H1 (cell line): ENCODE measurements at regions not wholly inside any gene's neighbourhood (a gene's known extent, or its start where the extent isn't known, plus 50 kb on each side); places are given as distances from the start of the nearest gene placed in this dataset.

ENCODE experiments used
- CTCF ChIA-PET: fragments of 300-600 bp; sonication (Branson Sonifier 250); formaldehyde crosslinking; loops from one replicate; lab custom pipeline; 2021; ENCODE audit not compliant: partially characterized antibody; lab: Charles Lee
- POLR2A ChIA-PET: fragments of 300-600 bp; sonication (Branson Sonifier 250); formaldehyde crosslinking; loops from one replicate; lab custom pipeline; 2021; ENCODE audit warnings: inconsistent platforms; ENCODE audit not compliant: partially characterized antibody; lab: Charles Lee
- DNase-seq, 2 experiments: peaks; one replicate each; pipeline versions ENCODE4 v3.0.0 to v3.0.0-alpha.2; 2010 to 2022; ENCODE audit warnings: low spot score in 2 of 2, low read depth in 1 of 2, mixed read lengths in 1 of 2
- FAIRE-seq: peaks from 2 replicates; lab custom pipeline; 2011; peaks lifted over from hg19 to GRCh38; lab: Jason Lieb, UNC
- H2AFZ ChIP-seq: 2 replicates; pipeline ENCODE4 v1.8.1; 2012; ENCODE audit warnings: low read length, inconsistent platforms
- H2AK5ac ChIP-seq: 2 replicates; pipeline ENCODE4 v1.6.1; 2013; ENCODE audit warnings: low read depth, low read length
- H2BK120ac ChIP-seq: replicated peaks from 2 replicates; pipeline ENCODE3; 2013; ENCODE audit warnings: low read depth, low read length, inconsistent platforms
- H2BK12ac ChIP-seq: 2 replicates; pipeline ENCODE4 v1.6.1; 2013; ENCODE audit warnings: low read depth, low read length
- H2BK15ac ChIP-seq: 2 replicates; pipeline ENCODE4 v1.6.1; 2013; ENCODE audit warnings: low read length
- H2BK20ac ChIP-seq: 2 replicates; pipeline ENCODE4 v1.6.1; 2013; ENCODE audit warnings: low read length
- H2BK5ac ChIP-seq: 2 replicates; pipeline ENCODE4 v1.6.1; 2013; ENCODE audit warnings: low read depth, low read length
- H3K14ac ChIP-seq: 2 replicates; pipeline ENCODE4 v1.6.1; 2013; ENCODE audit warnings: inconsistent platforms; ENCODE audit not compliant: insufficient read length
- H3K18ac ChIP-seq: 2 replicates; pipeline ENCODE4 v1.6.1; 2013; ENCODE audit warnings: low read length; ENCODE audit errors: extremely low read depth
- H3K23ac ChIP-seq: 2 replicates; pipeline ENCODE4 v1.6.1; 2013; ENCODE audit warnings: inconsistent platforms; ENCODE audit not compliant: insufficient read length
- H3K23me2 ChIP-seq: 2 replicates; pipeline ENCODE4 v1.6.1; 2013; ENCODE audit warnings: low read depth, low read length
- H3K27ac ChIP-seq: 2 replicates; pipeline ENCODE4 v1.6.1; 2011; ENCODE audit warnings: low read depth, low read length, inconsistent platforms
- H3K27me3 ChIP-seq, 4 experiments: replicated peaks in 1 of 4; 1 replicate in 1 of 4; 2 replicates in 3 of 4; pipeline versions ENCODE4 v1.6.1 to v1.8.1; 2011 to 2013; ENCODE audit warnings: low read length in 3 of 4, mild to moderate bottlenecking in 3 of 4, inconsistent platforms in 2 of 4, mixed read lengths in 2 of 4, moderate library complexity in 1 of 4; ENCODE audit not compliant: control insufficient read depth in 3 of 4, insufficient read depth in 3 of 4; ENCODE audit errors: extremely low read depth in 1 of 4
- H3K36me3 ChIP-seq, 4 experiments: 2 replicates each; pipeline versions ENCODE4 v1.6.1 to v1.8.1; 2011 to 2013; ENCODE audit warnings: mild to moderate bottlenecking in 4 of 4, low read length in 3 of 4, moderate library complexity in 2 of 4, control low read depth in 1 of 4, inconsistent platforms in 1 of 4; ENCODE audit not compliant: insufficient read depth in 4 of 4, control insufficient read depth in 2 of 4
- H3K4ac ChIP-seq: replicated peaks from 2 replicates; pipeline ENCODE3; 2013; ENCODE audit warnings: low read length, low read depth, mixed read lengths, inconsistent platforms; ENCODE audit not compliant: insufficient read length
- H3K4me1 ChIP-seq, 4 experiments: replicated peaks in 1 of 4; 1 replicate in 1 of 4; 2 replicates in 3 of 4; pipeline versions ENCODE4 v1.6.1 to v1.8.1; 2011 to 2013; ENCODE audit warnings: low read length in 3 of 4, inconsistent platforms in 2 of 4, mixed read lengths in 1 of 4; ENCODE audit not compliant: insufficient read depth in 4 of 4, control insufficient read depth in 3 of 4
- H3K4me2 ChIP-seq, 2 experiments: 2 replicates each; pipeline versions ENCODE4 v1.6.1 to v1.8.1; 2011 to 2013; ENCODE audit warnings: low read depth in 2 of 2, low read length in 2 of 2, control low read depth in 1 of 2, inconsistent platforms in 1 of 2, mild to moderate bottlenecking in 1 of 2; ENCODE audit not compliant: insufficient read depth in 1 of 2
- H3K4me3 ChIP-seq, 4 experiments: fragments of 200-600, 300-600 bp in 1 of 4; sonication (generic), shearing (Covaris generic), sonication (Bioruptor Twin) in 1 of 4; 2 replicates each; pipeline versions ENCODE4 v1.5.1 to v1.8.1; 2011 to 2016; ENCODE audit warnings: low read length in 4 of 4, low read depth in 3 of 4, control low read depth in 2 of 4, inconsistent platforms in 2 of 4, mild to moderate bottlenecking in 2 of 4, mixed read lengths in 1 of 4, moderate library complexity in 1 of 4; ENCODE audit not compliant: insufficient read depth in 2 of 4; ENCODE audit errors: extremely low read depth in 1 of 4
- H3K56ac ChIP-seq: replicated peaks from 2 replicates; pipeline ENCODE3; 2013; ENCODE audit warnings: low read depth, mild to moderate bottlenecking, mixed read lengths, low read length, inconsistent platforms; ENCODE audit not compliant: insufficient read length
- H3K79me1 ChIP-seq: 2 replicates; pipeline ENCODE4 v1.6.1; 2013; ENCODE audit warnings: low read depth, low read length, control low read depth
- H3K79me2 ChIP-seq, 2 experiments: 2 replicates each; pipeline versions ENCODE4 v1.6.1 to v1.8.1; 2012 to 2013; ENCODE audit warnings: low read length in 2 of 2, mild to moderate bottlenecking in 2 of 2, inconsistent platforms in 1 of 2; ENCODE audit not compliant: insufficient read depth in 2 of 2, control insufficient read depth in 1 of 2
- H3K9ac ChIP-seq, 4 experiments: replicated peaks in 1 of 4; 1 replicate in 1 of 4; 2 replicates in 3 of 4; pipeline versions ENCODE4 v1.6.1 to v1.8.1; 2011 to 2013; ENCODE audit warnings: low read depth in 3 of 4, low read length in 3 of 4, control low read depth in 2 of 4, mild to moderate bottlenecking in 2 of 4, moderate library complexity in 2 of 4, inconsistent platforms in 1 of 4; ENCODE audit errors: extremely low read depth in 1 of 4
- H3K9me3 ChIP-seq, 2 experiments: 2 replicates each; pipeline versions ENCODE4 v1.6.1 to v1.8.1; 2012 to 2013; ENCODE audit warnings: mild to moderate bottlenecking in 2 of 2, moderate library complexity in 2 of 2, control low read depth in 1 of 2, inconsistent platforms in 1 of 2, low read depth in 1 of 2, low read length in 1 of 2, mixed read lengths in 1 of 2; ENCODE audit not compliant: insufficient read depth in 2 of 2
- H4K20me1 ChIP-seq, 2 experiments: replicated peaks in 1 of 2; 2 replicates each; pipeline versions ENCODE3 to v1.8.1; 2011 to 2013; ENCODE audit warnings: inconsistent platforms in 2 of 2, low read length in 2 of 2, mild to moderate bottlenecking in 1 of 2; ENCODE audit not compliant: insufficient read depth in 2 of 2, control insufficient read depth in 1 of 2
- H4K5ac ChIP-seq: 2 replicates; pipeline ENCODE4 v1.6.1; 2013; ENCODE audit warnings: low read length, low read depth, mixed read lengths, inconsistent platforms; ENCODE audit not compliant: insufficient read length
- H4K8ac ChIP-seq: 2 replicates; pipeline ENCODE4 v1.8.0; 2013; ENCODE audit warnings: mild to moderate bottlenecking, moderate library complexity, low read length, inconsistent platforms; ENCODE audit not compliant: insufficient read depth; ENCODE audit errors: extremely low read depth
- H4K91ac ChIP-seq: replicated peaks from 2 replicates; pipeline ENCODE3; 2013; ENCODE audit warnings: low read length, mixed read lengths, inconsistent platforms; ENCODE audit not compliant: insufficient read length
- CEBPB ChIP-seq: IDR thresholded peaks from 2 replicates; pipeline ENCODE4 v1.6.1; 2012; ENCODE audit warnings: low read depth, low read length
- E2F6 ChIP-seq: IDR thresholded peaks from 2 replicates; pipeline ENCODE4 v1.6.1; 2012; ENCODE audit warnings: inconsistent platforms
- FOSL1 ChIP-seq: IDR thresholded peaks from 2 replicates; pipeline ENCODE4 v1.6.1; 2011; ENCODE audit warnings: mild to moderate bottlenecking, low read depth, low read length, moderate library complexity; ENCODE audit not compliant: insufficient read depth
- JUND ChIP-seq: IDR thresholded peaks from 2 replicates; pipeline ENCODE4 v1.6.1; 2011; ENCODE audit warnings: mild to moderate bottlenecking, improper control_type of control experiment, low read length
- KDM1A ChIP-seq: fragments of 200-600, 300-600 bp; sonication (generic); IDR thresholded peaks from 2 replicates; pipeline ENCODE4 v1.7.1; 2016; ENCODE audit warnings: mild to moderate bottlenecking, low read length, borderline replicate concordance
- POLR2AphosphoS5 ChIP-seq: IDR thresholded peaks from 2 replicates; pipeline ENCODE4 v1.6.1; 2011; ENCODE audit warnings: low read depth, low read length
- RBBP5 ChIP-seq: IDR thresholded peaks from 2 replicates; pipeline ENCODE4 v1.7.1; 2012; ENCODE audit warnings: low read depth, mild to moderate bottlenecking, inconsistent platforms, low read length, moderate library complexity, borderline replicate concordance
- SIRT6 ChIP-seq: IDR thresholded peaks from one replicate; pipeline ENCODE4 v1.7.1; 2012; ENCODE audit warnings: low read length, inconsistent platforms
- SP1 ChIP-seq: IDR thresholded peaks from 2 replicates; pipeline ENCODE4 v1.6.1; 2011; ENCODE audit warnings: low read depth, low read length
- TCF12 ChIP-seq: IDR thresholded peaks from 2 replicates; pipeline ENCODE4 v1.6.1; 2011; ENCODE audit warnings: low read depth, mild to moderate bottlenecking, low read length
- WGBS, 2 experiments: shearing (Covaris generic) in 1 of 2; methylation state at CpG; one replicate each; pipeline versions ENCODE4 v1.1.6 to v1.1.7; 2013 to 2015; ENCODE audit warnings: low lambda C conversion rate in 2 of 2, mixed read lengths in 2 of 2, inconsistent platforms in 1 of 2, low coverage in 1 of 2, missing lambda C conversion rate in 1 of 2; ENCODE audit not compliant: insufficient replicate concordance in 2 of 2, insufficient coverage in 1 of 2, insufficient read length in 1 of 2; ENCODE audit errors: extremely low coverage in 1 of 2, missing lambda C conversion rate in 1 of 2; 5-methylcytosine and 5-hydroxymethylcytosine counted together

GRCh38 chr2:198544461-198544860 is 740.1 kb downstream of the PLCL1 start:
- Histone ChIP-seq H3K4me2 (no peak overlapping the region), H3K18ac (no peak overlapping the region), H3K4me3 (no peak overlapping the region), H4K20me1 (no peaks in the 10 kb centered on the region), H2BK5ac (no peak overlapping the region), H3K4me1 (no peaks in the 10 kb centered on the region), H3K79me1 (no peaks in the 10 kb centered on the region), H3K27ac (no peak overlapping the region), H3K23me2 (no peaks in the 10 kb centered on the region), H2BK120ac (no peak overlapping the region), H3K27me3 (no peaks in the 10 kb centered on the region), H3K9ac (no peak overlapping the region), H3K36me3 (no peaks in the 10 kb centered on the region), H3K4ac (no peak overlapping the region), H2BK20ac (no peak overlapping the region), H4K5ac (no peak overlapping the region), H3K14ac (no peak overlapping the region), H2BK15ac (no peak overlapping the region), H4K8ac (no peak overlapping the region), H2BK12ac (no peak overlapping the region), H3K56ac (no peak overlapping the region), H3K9me3 (no peaks in the 10 kb centered on the region), H3K79me2 (no peaks in the 10 kb centered on the region), H3K23ac (no peak overlapping the region), H2AFZ (no peak overlapping the region), H2AK5ac (no peak overlapping the region), H4K91ac (no peak overlapping the region)
- TF ChIP-seq FOSL1, result no peak
- no peak for TF ChIP-seq E2F6
- no peak for TF ChIP-seq CEBPB
- no peak for TF ChIP-seq RBBP5
- TF ChIP-seq SIRT6, result no peak
- no peak for TF ChIP-seq TCF12
- no peak for TF ChIP-seq POLR2AphosphoS5
- TF ChIP-seq SP1, result no peak
- TF ChIP-seq JUND, result no peak
- no peak for TF ChIP-seq KDM1A
- DNase-seq, result no peak
- ChIA-PET CTCF (no interaction called here), POLR2A (no interaction called here)
- no peak for FAIRE-seq
- 89% methylated on average over 1 of the region's 1 CpG; no CpG with 5 or more reads in 1 of the 2 experiments for WGBS, 2 experiments
